ENCODE measurements at regions not wholly inside any gene's neighbourhood (a gene's known extent, or its start where the extent isn't known, plus 50 kb on each side); places are given as distances from the start of the nearest gene placed in this dataset.

DNA sequence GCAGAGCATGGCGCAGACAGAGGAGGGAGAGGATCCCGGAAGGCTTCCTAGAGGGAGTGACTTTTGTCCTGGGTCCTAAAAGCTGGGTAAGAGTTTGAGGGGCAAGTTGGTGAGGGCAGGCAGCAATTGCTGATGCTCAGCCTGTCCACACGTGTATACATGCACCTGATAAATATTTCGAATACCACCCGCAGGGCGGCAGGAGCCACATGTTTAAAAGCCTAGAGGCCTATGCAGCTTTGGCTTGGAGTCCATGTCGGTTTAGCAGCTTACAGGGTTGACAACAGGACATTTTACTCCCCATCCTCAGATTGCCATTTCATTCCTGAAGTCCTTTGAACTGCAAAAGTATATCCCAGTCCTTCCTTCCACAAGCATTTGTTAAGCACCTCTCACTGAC lies 99.1 kb downstream of the KATNIP start:
- H4K20me1 ChIP-seq (ENCODE audit: insufficient read depth), result no peaks in the 10 kb centered on the region
- no peak overlapping the region for H3K4me3 ChIP-seq (replicated peaks in 1 of 2; ENCODE audit: low read depth in 1 of 2, low read length in 2 of 2)
- DNase-seq (ENCODE audit: low read depth, low spot score) (no peak), ATAC-seq (no peak)
- no peaks in the 10 kb centered on the region for H3K9me2 ChIP-seq (ENCODE audit: insufficient read depth)
- RAD21 ChIA-PET (ENCODE audit: low non-redundant PET in 1 of 2, low total read pairs in 2 of 2, uncharacterized antibody in 2 of 2, unreplicated experiment in 2 of 2), result no interaction called here
- no TSS peak for BruUV-seq (replicated peaks)
- POLR2A ChIA-PET, result no interaction called here
- no peaks in the 10 kb centered on the region for H3K36me3 ChIP-seq (ENCODE audit: control insufficient read depth in 1 of 2, insufficient read depth in 2 of 2, low read length in 2 of 2)
- no peak overlapping the region for H2AFZ ChIP-seq (ENCODE audit: low read depth, low read length, poor library complexity, severe bottlenecking)
- no peaks in the 10 kb centered on the region for H3K4me1 ChIP-seq (ENCODE audit: control insufficient read depth in 1 of 2, insufficient read depth in 2 of 2, low read length in 2 of 2)
- CTCF ChIA-PET, result interaction anchor here (1.1 kb wide), 1 partner anchor 9 kb away, joined by 3 read pairs; no protein-coding TSS in a partner anchor
- H3K27me3 ChIP-seq (ENCODE audit: insufficient read depth, low read length), result no peaks in the 10 kb centered on the region
- no peaks in the 10 kb centered on the region for H3K79me2 ChIP-seq (ENCODE audit: insufficient read depth, low read length)
- H3K9ac ChIP-seq (ENCODE audit: low read length), result no peak overlapping the region
- no peaks in the 10 kb centered on the region for H3K9me3 ChIP-seq (ENCODE audit: control insufficient read depth in 1 of 2, insufficient read depth in 1 of 2, low read depth in 1 of 2, low read length in 2 of 2)
- intact Hi-C loops (cut with micrococcal nuclease), result no loop called here
- no peak overlapping the region for H3K27ac ChIP-seq (ENCODE audit: low read depth, low read length)
- TF ChIP-seq YY1 (IDR thresholded peaks at IDR 0.05; ENCODE audit: extremely low read depth, insufficient replicate concordance, low read depth, low read length), result no peak
- TF ChIP-seq SRF (IDR thresholded peaks at IDR 0.05; ENCODE audit: low read depth), result no peak
- no peak for TF ChIP-seq FOSL1 (IDR thresholded peaks at IDR 0.05; ENCODE audit: low read depth)
- TF ChIP-seq, protein P1, sequence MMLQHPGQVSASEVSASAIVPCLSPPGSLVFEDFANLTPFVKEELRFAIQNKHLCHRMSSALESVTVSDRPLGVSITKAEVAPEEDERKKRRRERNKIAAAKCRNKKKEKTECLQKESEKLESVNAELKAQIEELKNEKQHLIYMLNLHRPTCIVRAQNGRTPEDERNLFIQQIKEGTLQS (IDR thresholded peaks at IDR 0.05), result no peak
- TF ChIP-seq ZFX (IDR thresholded peaks at IDR 0.05), result no peak
- TF ChIP-seq JUND (IDR thresholded peaks at IDR 0.05), result no peak
- no peak for TF ChIP-seq POLR2AphosphoS5 (IDR thresholded peaks at IDR 0.05; ENCODE audit: low read depth, low read length)
- no peak for TF ChIP-seq CTCF (IDR thresholded peaks at IDR 0.05 in 2 of 3, conservative IDR thresholded peaks at IDR 0.05 in 1 of 3; ENCODE audit: borderline replicate concordance in 1 of 3, insufficient read depth in 1 of 3, low read depth in 2 of 3, low read length in 2 of 3)
- TF ChIP-seq, protein P2, sequence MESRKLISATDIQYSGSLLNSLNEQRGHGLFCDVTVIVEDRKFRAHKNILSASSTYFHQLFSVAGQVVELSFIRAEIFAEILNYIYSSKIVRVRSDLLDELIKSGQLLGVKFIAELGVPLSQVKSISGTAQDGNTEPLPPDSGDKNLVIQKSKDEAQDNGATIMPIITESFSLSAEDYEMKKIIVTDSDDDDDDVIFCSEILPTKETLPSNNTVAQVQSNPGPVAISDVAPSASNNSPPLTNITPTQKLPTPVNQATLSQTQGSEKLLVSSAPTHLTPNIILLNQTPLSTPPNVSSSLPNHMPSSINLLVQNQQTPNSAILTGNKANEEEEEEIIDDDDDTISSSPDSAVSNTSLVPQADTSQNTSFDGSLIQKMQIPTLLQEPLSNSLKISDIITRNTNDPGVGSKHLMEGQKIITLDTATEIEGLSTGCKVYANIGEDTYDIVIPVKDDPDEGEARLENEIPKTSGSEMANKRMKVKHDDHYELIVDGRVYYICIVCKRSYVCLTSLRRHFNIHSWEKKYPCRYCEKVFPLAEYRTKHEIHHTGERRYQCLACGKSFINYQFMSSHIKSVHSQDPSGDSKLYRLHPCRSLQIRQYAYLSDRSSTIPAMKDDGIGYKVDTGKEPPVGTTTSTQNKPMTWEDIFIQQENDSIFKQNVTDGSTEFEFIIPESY (IDR thresholded peaks at IDR 0.05; ENCODE audit: extremely low read depth, insufficient replicate concordance, low read length), result no peak
- no peak for TF ChIP-seq EGR1 (IDR thresholded peaks at IDR 0.05; ENCODE audit: low read depth)
- TF ChIP-seq SIN3A (IDR thresholded peaks at IDR 0.05; ENCODE audit: low read depth), result no peak
- H3K4me2 ChIP-seq (ENCODE audit: low read length), result no peak overlapping the region
